ENCODE measurements at regions not wholly inside any gene's neighbourhood (a gene's known extent, or its start where the extent isn't known, plus 50 kb on each side); places are given as distances from the start of the nearest gene placed in this dataset.

DNA sequence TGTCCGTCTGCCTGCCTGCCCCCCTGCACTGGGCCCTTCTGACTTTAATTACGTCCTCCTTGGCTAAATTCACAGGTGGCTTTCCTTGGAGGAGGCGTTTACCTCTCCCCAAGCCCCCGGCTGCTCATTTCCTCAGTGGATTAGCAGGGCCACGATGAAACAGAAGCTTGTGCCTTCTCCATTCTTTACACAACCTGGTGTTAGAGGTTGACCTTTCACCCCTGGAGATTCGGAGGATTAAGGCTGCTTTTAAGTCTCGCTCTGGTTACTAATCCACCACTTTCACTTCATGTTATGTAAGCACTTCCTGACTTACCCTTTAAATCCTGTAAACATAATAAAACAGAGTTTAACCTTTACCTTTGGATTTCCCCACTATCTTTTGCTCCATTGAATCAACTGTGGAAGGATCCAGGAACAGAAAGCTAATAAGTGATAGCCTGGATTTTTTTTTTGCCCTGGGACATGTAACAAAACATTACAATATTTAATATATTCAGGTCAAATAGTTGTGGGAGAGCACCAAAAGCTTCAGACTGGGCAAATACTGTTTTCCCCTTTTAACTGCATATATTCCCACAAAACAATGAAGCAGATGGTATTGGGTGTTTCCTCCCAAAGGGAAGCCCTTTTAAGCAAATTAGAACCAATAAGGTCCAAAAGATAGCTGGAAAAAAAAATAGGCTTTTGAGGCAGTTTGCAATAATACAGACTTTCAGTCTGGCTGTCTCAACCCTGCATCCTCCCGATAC, 370.2 kb downstream of the EN1 start:
- TF ChIP-seq, protein P1, sequence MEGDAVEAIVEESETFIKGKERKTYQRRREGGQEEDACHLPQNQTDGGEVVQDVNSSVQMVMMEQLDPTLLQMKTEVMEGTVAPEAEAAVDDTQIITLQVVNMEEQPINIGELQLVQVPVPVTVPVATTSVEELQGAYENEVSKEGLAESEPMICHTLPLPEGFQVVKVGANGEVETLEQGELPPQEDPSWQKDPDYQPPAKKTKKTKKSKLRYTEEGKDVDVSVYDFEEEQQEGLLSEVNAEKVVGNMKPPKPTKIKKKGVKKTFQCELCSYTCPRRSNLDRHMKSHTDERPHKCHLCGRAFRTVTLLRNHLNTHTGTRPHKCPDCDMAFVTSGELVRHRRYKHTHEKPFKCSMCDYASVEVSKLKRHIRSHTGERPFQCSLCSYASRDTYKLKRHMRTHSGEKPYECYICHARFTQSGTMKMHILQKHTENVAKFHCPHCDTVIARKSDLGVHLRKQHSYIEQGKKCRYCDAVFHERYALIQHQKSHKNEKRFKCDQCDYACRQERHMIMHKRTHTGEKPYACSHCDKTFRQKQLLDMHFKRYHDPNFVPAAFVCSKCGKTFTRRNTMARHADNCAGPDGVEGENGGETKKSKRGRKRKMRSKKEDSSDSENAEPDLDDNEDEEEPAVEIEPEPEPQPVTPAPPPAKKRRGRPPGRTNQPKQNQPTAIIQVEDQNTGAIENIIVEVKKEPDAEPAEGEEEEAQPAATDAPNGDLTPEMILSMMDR (IDR thresholded peaks at IDR 0.05) = no peak
- TF ChIP-seq POLR2A (IDR thresholded peaks at IDR 0.05; ENCODE audit: low read depth) = no peak

Measured in esophagus muscularis mucosa (tissue), 3 donors.